Panc1 (cell line): ENCODE measurements at regions not wholly inside any gene's neighbourhood (a gene's known extent, or its start where the extent isn't known, plus 50 kb on each side); places are given as distances from the start of the nearest gene placed in this dataset.

Source experiments
- ATAC-seq: fragments of 200-7000 bp; cut with Tn5 transposase; 2 replicates; pipeline ENCODE4 v1.9.1; 2020; ENCODE audit warnings: mild to moderate bottlenecking, moderate library complexity
- BruUV-seq: library from RNA; stranded (reverse); fragments of 400-500 nt; replicated peaks from 2 replicates; lab custom pipeline; 2021; lab: Mats Ljungman, UMichigan
- CTCF ChIA-PET: fragments of 300-600 bp; sonication (Branson Sonifier 250); formaldehyde crosslinking; loops from one replicate; lab custom pipeline; 2022; ENCODE audit warnings: antibody characterized with exemption; lab: Charles Lee
- POLR2A ChIA-PET: fragments of 300-600 bp; sonication (Branson Sonifier 250); formaldehyde crosslinking; loops from one replicate; lab custom pipeline; 2022; ENCODE audit warnings: antibody characterized with exemption; lab: Charles Lee
- DNase-seq: peaks from one replicate; pipeline ENCODE4 v3.0.0-alpha.2; 2010; ENCODE audit warnings: low read depth, low spot score
- H3K27ac ChIP-seq: 2 replicates; pipeline ENCODE4 v1.5.1; 2011; ENCODE audit warnings: mild to moderate bottlenecking, low read length, inconsistent platforms
- H3K27me3 ChIP-seq: fragments of 200-500 bp; sonication (Bioruptor generic); 2 replicates; pipeline ENCODE4 v1.6.0; 2014; ENCODE audit warnings: low read length, inconsistent platforms; ENCODE audit not compliant: control insufficient read depth, insufficient read depth
- H3K36me3 ChIP-seq: fragments of 200-500 bp; sonication (Bioruptor generic); 2 replicates; pipeline ENCODE4 v1.5.1; 2014; ENCODE audit warnings: inconsistent platforms, mild to moderate bottlenecking, low read length, moderate library complexity; ENCODE audit not compliant: control insufficient read depth, insufficient read depth
- H3K4me1 ChIP-seq: 2 replicates; pipeline ENCODE4 v1.5.1; 2011; ENCODE audit warnings: inconsistent platforms, mild to moderate bottlenecking, low read length, moderate library complexity; ENCODE audit not compliant: control insufficient read depth, insufficient read depth
- H3K4me3 ChIP-seq, 2 experiments: 2 replicates each; pipeline ENCODE4 v1.5.1; 2011 to 2012; ENCODE audit warnings: low read depth in 2 of 2, low read length in 2 of 2, mild to moderate bottlenecking in 2 of 2, inconsistent platforms in 1 of 2, moderate library complexity in 1 of 2
- H3K9me3 ChIP-seq: fragments of 200-500 bp; sonication (Bioruptor generic); 2 replicates; pipeline ENCODE4 v1.5.1; 2014; ENCODE audit warnings: low read depth, mild to moderate bottlenecking, inconsistent platforms, low read length, moderate library complexity; ENCODE audit not compliant: control insufficient read depth, insufficient read depth
- POLR2AphosphoS5 ChIP-seq: IDR thresholded peaks from 2 replicates; pipeline ENCODE4 v1.6.1; 2012; ENCODE audit warnings: mild to moderate bottlenecking, low read depth, low read length, moderate library complexity
- SIN3A ChIP-seq: IDR thresholded peaks from 2 replicates; pipeline ENCODE4 v1.6.1; 2012; ENCODE audit warnings: low read depth, mild to moderate bottlenecking, low read length, moderate library complexity, borderline replicate concordance; ENCODE audit not compliant: insufficient read depth
- TCF7L2 ChIP-seq: IDR thresholded peaks from 2 replicates; pipeline ENCODE4 v1.6.1; 2011; ENCODE audit warnings: mild to moderate bottlenecking, low read depth, low read length, inconsistent platforms
- in situ Hi-C: cut with HindIII; loops from 2 replicates; pipeline ENCODE4 v1.10.0; 2016; ENCODE audit warnings: low sequenced_read_pairs, low pct_unique_long_range_greater_than_20kb
- intact Hi-C: fragments of 100-400 bp; cut with micrococcal nuclease; formaldehyde crosslinking; loops from one replicate; pipeline ENCODE4 v1.10.0; 2022; ENCODE audit not compliant: unreplicated experiment
- TF ChIP-seq, protein P1 (sequence below), 2 experiments: IDR thresholded peaks; 2 replicates each; pipeline ENCODE4 v1.6.1; 2011 to 2012; ENCODE audit warnings: low read depth in 2 of 2, control low read depth in 1 of 2, low read length in 1 of 2, mild to moderate bottlenecking in 1 of 2, moderate library complexity in 1 of 2; ENCODE audit not compliant: insufficient read depth in 1 of 2
- TF ChIP-seq, protein P2 (sequence below): fragments of 450-650 bp; IDR thresholded peaks from 2 replicates; pipeline ENCODE4 v1.5.1; 2017; ENCODE audit warnings: mild to moderate bottlenecking

DNA sequence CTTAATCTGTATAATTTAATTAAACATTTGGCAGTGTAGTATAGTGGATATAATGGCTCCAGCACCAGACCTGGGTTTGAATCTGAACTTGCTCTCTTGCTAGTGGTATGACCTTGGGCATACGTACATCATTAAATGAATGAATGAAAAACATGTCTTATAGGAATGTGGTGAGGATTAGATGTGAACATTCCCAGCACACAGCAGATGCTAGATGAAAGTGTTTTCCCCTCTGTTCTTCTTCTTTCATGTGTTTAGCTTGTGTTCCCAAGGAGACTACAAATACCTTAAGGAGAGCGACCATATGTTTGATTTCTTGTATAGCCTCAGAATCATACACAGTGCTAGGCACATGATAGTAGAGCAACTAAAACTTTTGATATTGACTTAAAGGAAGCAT, 56.5 kb downstream of the CT47B1 start:
- in situ Hi-C loops (no loop called here), intact Hi-C loops (no loop called here)
- POLR2A ChIA-PET: no interaction called here
- ATAC-seq: no peak
- Histone ChIP-seq H3K4me1 (no peaks in the 10 kb centered on the region), H3K4me3 (no peak overlapping the region), H3K36me3 (no peaks in the 10 kb centered on the region), H3K27ac (no peak overlapping the region), H3K27me3 (no peaks in the 10 kb centered on the region), H3K9me3 (no peaks in the 10 kb centered on the region)
- DNase-seq: no peak
- BruUV-seq: no TSS peak
- TF ChIP-seq POLR2AphosphoS5: no peak
- CTCF ChIA-PET: no interaction called here

GRCh38 chrX:120813982-120814381, 61.7 kb downstream of the CT47B1 start:
- ChIA-PET POLR2A (no interaction called here), CTCF (no interaction called here)
- no peaks in the 10 kb centered on the region for H3K36me3 ChIP-seq
- ATAC-seq: no peak
- no TSS peak for BruUV-seq
- no peak for DNase-seq
- H3K27ac ChIP-seq: no peak overlapping the region
- in situ Hi-C loops: no loop called here
- no peak overlapping the region for H3K4me3 ChIP-seq
- H3K9me3 ChIP-seq: no peaks in the 10 kb centered on the region
- intact Hi-C loops: no loop called here
- no peaks in the 10 kb centered on the region for H3K4me1 ChIP-seq
- TF ChIP-seq, protein P1, sequence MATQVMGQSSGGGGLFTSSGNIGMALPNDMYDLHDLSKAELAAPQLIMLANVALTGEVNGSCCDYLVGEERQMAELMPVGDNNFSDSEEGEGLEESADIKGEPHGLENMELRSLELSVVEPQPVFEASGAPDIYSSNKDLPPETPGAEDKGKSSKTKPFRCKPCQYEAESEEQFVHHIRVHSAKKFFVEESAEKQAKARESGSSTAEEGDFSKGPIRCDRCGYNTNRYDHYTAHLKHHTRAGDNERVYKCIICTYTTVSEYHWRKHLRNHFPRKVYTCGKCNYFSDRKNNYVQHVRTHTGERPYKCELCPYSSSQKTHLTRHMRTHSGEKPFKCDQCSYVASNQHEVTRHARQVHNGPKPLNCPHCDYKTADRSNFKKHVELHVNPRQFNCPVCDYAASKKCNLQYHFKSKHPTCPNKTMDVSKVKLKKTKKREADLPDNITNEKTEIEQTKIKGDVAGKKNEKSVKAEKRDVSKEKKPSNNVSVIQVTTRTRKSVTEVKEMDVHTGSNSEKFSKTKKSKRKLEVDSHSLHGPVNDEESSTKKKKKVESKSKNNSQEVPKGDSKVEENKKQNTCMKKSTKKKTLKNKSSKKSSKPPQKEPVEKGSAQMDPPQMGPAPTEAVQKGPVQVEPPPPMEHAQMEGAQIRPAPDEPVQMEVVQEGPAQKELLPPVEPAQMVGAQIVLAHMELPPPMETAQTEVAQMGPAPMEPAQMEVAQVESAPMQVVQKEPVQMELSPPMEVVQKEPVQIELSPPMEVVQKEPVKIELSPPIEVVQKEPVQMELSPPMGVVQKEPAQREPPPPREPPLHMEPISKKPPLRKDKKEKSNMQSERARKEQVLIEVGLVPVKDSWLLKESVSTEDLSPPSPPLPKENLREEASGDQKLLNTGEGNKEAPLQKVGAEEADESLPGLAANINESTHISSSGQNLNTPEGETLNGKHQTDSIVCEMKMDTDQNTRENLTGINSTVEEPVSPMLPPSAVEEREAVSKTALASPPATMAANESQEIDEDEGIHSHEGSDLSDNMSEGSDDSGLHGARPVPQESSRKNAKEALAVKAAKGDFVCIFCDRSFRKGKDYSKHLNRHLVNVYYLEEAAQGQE (IDR thresholded peaks at IDR 0.05; ENCODE audit: insufficient read depth in 1 of 2, low read depth in 2 of 2, low read length in 1 of 2): no peak
- TF ChIP-seq, protein P2, sequence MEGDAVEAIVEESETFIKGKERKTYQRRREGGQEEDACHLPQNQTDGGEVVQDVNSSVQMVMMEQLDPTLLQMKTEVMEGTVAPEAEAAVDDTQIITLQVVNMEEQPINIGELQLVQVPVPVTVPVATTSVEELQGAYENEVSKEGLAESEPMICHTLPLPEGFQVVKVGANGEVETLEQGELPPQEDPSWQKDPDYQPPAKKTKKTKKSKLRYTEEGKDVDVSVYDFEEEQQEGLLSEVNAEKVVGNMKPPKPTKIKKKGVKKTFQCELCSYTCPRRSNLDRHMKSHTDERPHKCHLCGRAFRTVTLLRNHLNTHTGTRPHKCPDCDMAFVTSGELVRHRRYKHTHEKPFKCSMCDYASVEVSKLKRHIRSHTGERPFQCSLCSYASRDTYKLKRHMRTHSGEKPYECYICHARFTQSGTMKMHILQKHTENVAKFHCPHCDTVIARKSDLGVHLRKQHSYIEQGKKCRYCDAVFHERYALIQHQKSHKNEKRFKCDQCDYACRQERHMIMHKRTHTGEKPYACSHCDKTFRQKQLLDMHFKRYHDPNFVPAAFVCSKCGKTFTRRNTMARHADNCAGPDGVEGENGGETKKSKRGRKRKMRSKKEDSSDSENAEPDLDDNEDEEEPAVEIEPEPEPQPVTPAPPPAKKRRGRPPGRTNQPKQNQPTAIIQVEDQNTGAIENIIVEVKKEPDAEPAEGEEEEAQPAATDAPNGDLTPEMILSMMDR: no peak
- TF ChIP-seq POLR2AphosphoS5 (no peak), TCF7L2 (no peak), SIN3A (no peak)
- no peaks in the 10 kb centered on the region for H3K27me3 ChIP-seq

- BruUV-seq: no TSS peak
- in situ Hi-C loops: no loop called here
- Histone ChIP-seq H3K9me3 (no peaks in the 10 kb centered on the region), H3K36me3 (no peaks in the 10 kb centered on the region), H3K27ac (no peak overlapping the region), H3K4me3 (no peak overlapping the region), H3K27me3 (no peaks in the 10 kb centered on the region), H3K4me1 (no peaks in the 10 kb centered on the region)
- DNase-seq: no peak
- TF ChIP-seq, protein P2: no peak
- TF ChIP-seq, protein P1 (IDR thresholded peaks at IDR 0.05; ENCODE audit: insufficient read depth in 1 of 2, low read depth in 2 of 2, low read length in 1 of 2): no peak
- TF ChIP-seq POLR2AphosphoS5 (no peak), SIN3A (no peak)
- ChIA-PET CTCF (no interaction called here), POLR2A (interaction anchor here (0.6 kb wide), 1 partner anchor 568 kb away, joined by 4 read pairs; no protein-coding TSS in a partner anchor)
- intact Hi-C loops: no loop called here
- no peak for ATAC-seq
Measured at GRCh38 chrX:120801426-120801825, 74.2 kb downstream of the CT47B1 start.
